NCI-H526 treated with DMSO at 0.1 percent for 48 hours (cell line): ENCODE measurements at regions not wholly inside any gene's neighbourhood (a gene's known extent, or its start where the extent isn't known, plus 50 kb on each side); places are given as distances from the start of the nearest gene placed in this dataset.
"Not testable (repeated sequence)": the region's sequence is repeated elsewhere in the genome, so short reads cannot be mapped to it uniquely, and the experiment has no call there.

ENCODE experiments used
- DNase-seq: peaks from one replicate; lab custom pipeline; 2025; lab: John Stamatoyannopoulos, UW

GRCh38 chrX:28472926-28473325, 114.3 kb upstream of the IL1RAPL1 start:
- no peak for DNase-seq

- DNase-seq = no peak
Measured at GRCh38 chrX:28487818-28488217, 99.4 kb upstream of the IL1RAPL1 start.

GRCh38 chrX:28491322-28491721, 95.9 kb upstream of the IL1RAPL1 start:
- DNase-seq = peak; percentile 15

- no peak for DNase-seq
Measured at GRCh38 chrX:28491941-28492340, 95.3 kb upstream of the IL1RAPL1 start.

GRCh38 chrX:28498658-28499057, 88.6 kb upstream of the IL1RAPL1 start:
- no peak for DNase-seq

- DNase-seq = not testable (repeated sequence)
Measured at GRCh38 chrX:28502667-28503066, 84.6 kb upstream of the IL1RAPL1 start.

- not testable (repeated sequence) for DNase-seq
Measured at GRCh38 chrX:28507650-28508049, 79.6 kb upstream of the IL1RAPL1 start.

- no peak for DNase-seq
Measured at GRCh38 chrX:28520786-28521185, 66.5 kb upstream of the IL1RAPL1 start.

- not testable (repeated sequence) for DNase-seq
Measured at GRCh38 chrX:28528354-28528753, 58.9 kb upstream of the IL1RAPL1 start.
